Fibroblast of lung (primary cell): ENCODE measurements at regions not wholly inside any gene's neighbourhood (a gene's known extent, or its start where the extent isn't known, plus 50 kb on each side); places are given as distances from the start of the nearest gene placed in this dataset.

ENCODE experiments used
- DNase-seq, 2 donors: peaks; one replicate each; pipeline versions ENCODE4 v3.0.0 to v3.0.0-alpha.2; 2010; ENCODE audit warnings: low read depth in 2 of 2
- H2AFZ ChIP-seq: 2 replicates; pipeline ENCODE4 v1.5.1; 2012; ENCODE audit warnings: low read length, control low read depth, inconsistent platforms
- H3K27ac ChIP-seq: 2 replicates; pipeline ENCODE4 v1.5.1; 2011; ENCODE audit warnings: low read length, control low read depth; ENCODE audit not compliant: insufficient read depth
- H3K27me3 ChIP-seq: 2 replicates; pipeline ENCODE4 v1.5.1; 2011; ENCODE audit warnings: mild to moderate bottlenecking, low read length; ENCODE audit not compliant: control insufficient read depth, insufficient read depth
- H3K36me3 ChIP-seq: 2 replicates; pipeline ENCODE4 v1.5.1; 2011; ENCODE audit warnings: low read length; ENCODE audit not compliant: control insufficient read depth, insufficient read depth
- H3K4me1 ChIP-seq: 2 replicates; pipeline ENCODE4 v1.5.1; 2011; ENCODE audit warnings: low read length; ENCODE audit not compliant: control insufficient read depth, insufficient read depth; ENCODE audit errors: extremely low read depth
- H3K4me2 ChIP-seq: 2 replicates; pipeline ENCODE4 v1.5.1; 2011; ENCODE audit warnings: low read length, control low read depth; ENCODE audit not compliant: insufficient read depth; ENCODE audit errors: extremely low read depth
- H3K4me3 ChIP-seq, 4 experiments: fragments of 200-600 bp in 1 of 4; sonication (generic) in 1 of 4; replicated peaks in 1 of 4; 2 replicates each; pipeline ENCODE4 v1.5.1; 2011 to 2016; ENCODE audit warnings: low read length in 4 of 4, low read depth in 3 of 4, mild to moderate bottlenecking in 3 of 4, control low read depth in 2 of 4, inconsistent platforms in 1 of 4, mixed read lengths in 1 of 4; ENCODE audit not compliant: insufficient read depth in 1 of 4; ENCODE audit errors: control extremely low read depth in 1 of 4
- H3K79me2 ChIP-seq: 2 replicates; pipeline ENCODE4 v1.5.1; 2012; ENCODE audit warnings: mild to moderate bottlenecking, low read length, inconsistent platforms; ENCODE audit not compliant: control insufficient read depth, insufficient read depth
- H3K9ac ChIP-seq: 2 replicates; pipeline ENCODE4 v1.5.1; 2011; ENCODE audit warnings: mild to moderate bottlenecking, low read length, control low read depth; ENCODE audit not compliant: insufficient read depth
- H3K9me3 ChIP-seq: 2 replicates; pipeline ENCODE4 v1.5.1; 2012; ENCODE audit warnings: low read depth, low read length; ENCODE audit not compliant: control insufficient read depth, insufficient read depth
- H4K20me1 ChIP-seq: 2 replicates; pipeline ENCODE4 v1.5.1; 2011; ENCODE audit warnings: low read length; ENCODE audit not compliant: control insufficient read depth, insufficient read depth; ENCODE audit errors: extremely low read depth
- CTCF ChIP-seq, 2 donors: IDR thresholded peaks in 1 of 2; conservative IDR thresholded peaks in 1 of 2; 1 replicate in 1 of 2; 2 replicates in 1 of 2; pipeline ENCODE4 v1.5.1; 2011 to 2012; ENCODE audit warnings: low read length in 2 of 2, control low read depth in 1 of 2, inconsistent platforms in 1 of 2, low read depth in 1 of 2, mild to moderate bottlenecking in 1 of 2
- EZH2 ChIP-seq: IDR thresholded peaks from 2 replicates; pipeline ENCODE4 v1.5.1; 2012; ENCODE audit warnings: low read length, control low read depth, mild to moderate bottlenecking; ENCODE audit errors: missing control alignments

DNA sequence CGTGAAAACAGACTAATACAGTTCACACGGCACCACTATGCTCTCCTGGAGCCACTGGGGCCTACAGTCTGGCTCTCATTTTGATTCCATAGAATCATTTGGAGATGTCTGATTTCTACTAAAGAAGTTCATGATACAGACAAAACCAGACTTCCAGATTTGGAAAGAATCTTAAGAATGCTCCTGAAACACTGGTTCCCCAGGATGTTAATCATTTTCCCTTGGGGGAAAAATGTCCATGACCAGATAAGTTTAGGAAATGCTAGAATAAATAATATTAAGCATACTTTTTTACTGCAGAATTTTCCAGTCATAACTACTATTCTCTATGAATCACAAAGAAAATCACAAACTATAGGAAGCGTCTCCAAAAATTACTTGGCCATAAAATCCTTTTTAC lies 63.0 kb upstream of the RGS7 start:
- no peak overlapping the region for H2AFZ ChIP-seq
- TF ChIP-seq CTCF (conservative IDR thresholded peaks at IDR 0.05 in 1 of 2, IDR thresholded peaks at IDR 0.05 in 1 of 2; ENCODE audit: low read depth in 1 of 2, low read length in 2 of 2) (no peak), EZH2 (no peak)
- no peaks in the 10 kb centered on the region for H3K4me1 ChIP-seq
- no peak overlapping the region for H3K4me3 ChIP-seq
- H3K4me2 ChIP-seq = no peak overlapping the region
- H3K27me3 ChIP-seq = no peaks in the 10 kb centered on the region
- no peak overlapping the region for H3K9ac ChIP-seq
- no peaks in the 10 kb centered on the region for H3K36me3 ChIP-seq
- H3K27ac ChIP-seq = no peak overlapping the region
- DNase-seq = no peak
- no peaks in the 10 kb centered on the region for H4K20me1 ChIP-seq
- no peaks in the 10 kb centered on the region for H3K9me3 ChIP-seq
- H3K79me2 ChIP-seq = peaks cover 12% of the 10 kb centered on the region

DNA sequence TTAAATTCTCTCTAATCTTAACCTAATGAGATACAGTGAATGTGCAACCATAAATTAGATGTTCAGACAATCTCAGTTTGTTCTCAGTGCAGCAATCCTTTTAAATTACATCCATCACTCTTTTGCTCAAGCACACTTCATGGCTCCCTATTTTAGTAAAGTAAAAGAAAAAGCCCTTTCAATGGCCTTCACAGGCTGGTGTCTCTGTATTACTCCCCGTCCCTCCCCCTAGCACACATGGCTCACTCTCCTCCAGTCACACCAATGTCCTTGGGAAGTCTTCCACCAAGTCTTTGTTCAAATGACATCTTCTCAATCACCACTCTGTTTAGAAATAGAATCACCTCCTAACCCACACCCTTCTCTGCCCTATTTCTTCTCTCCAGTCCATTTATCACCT lies 60.3 kb upstream of the RGS7 start:
- no peak overlapping the region for H3K27ac ChIP-seq
- H3K4me2 ChIP-seq = no peak overlapping the region
- H3K9me3 ChIP-seq = no peaks in the 10 kb centered on the region
- H3K9ac ChIP-seq = no peak overlapping the region
- H3K27me3 ChIP-seq = no peaks in the 10 kb centered on the region
- TF ChIP-seq EZH2 (no peak), CTCF (conservative IDR thresholded peaks at IDR 0.05 in 1 of 2, IDR thresholded peaks at IDR 0.05 in 1 of 2; ENCODE audit: low read depth in 1 of 2, low read length in 2 of 2) (no peak)
- no peaks in the 10 kb centered on the region for H3K36me3 ChIP-seq
- DNase-seq = no peak
- no peak overlapping the region for H3K4me3 ChIP-seq
- peaks cover 7% of the 10 kb centered on the region for H3K4me1 ChIP-seq
- no peak overlapping the region for H2AFZ ChIP-seq
- H4K20me1 ChIP-seq = no peaks in the 10 kb centered on the region
- H3K79me2 ChIP-seq = peaks cover 18% of the 10 kb centered on the region

- TF ChIP-seq EZH2 (no peak), CTCF (conservative IDR thresholded peaks at IDR 0.05 in 1 of 2, IDR thresholded peaks at IDR 0.05 in 1 of 2; ENCODE audit: low read depth in 1 of 2, low read length in 2 of 2) (no peak)
- Histone ChIP-seq H2AFZ (no peak overlapping the region), H3K4me2 (peak overlapping the region; percentile 75), H3K9ac (no peak overlapping the region), H3K79me2 (peaks cover 18% of the 10 kb centered on the region), H4K20me1 (no peaks in the 10 kb centered on the region), H3K36me3 (no peaks in the 10 kb centered on the region), H3K27ac (peak overlapping the region; percentile 47), H3K9me3 (no peaks in the 10 kb centered on the region), H3K27me3 (no peaks in the 10 kb centered on the region), H3K4me3 (peak overlapping the region in 3 of 4 experiments; percentile 33 to 49 (median 35)), H3K4me1 (peaks cover 12% of the 10 kb centered on the region)
- no peak for DNase-seq
Measured at GRCh38 chr1:241413974-241414373, 57.0 kb upstream of the RGS7 start.
